B cell (primary cell): ENCODE measurements at regions not wholly inside any gene's neighbourhood (a gene's known extent, or its start where the extent isn't known, plus 50 kb on each side); places are given as distances from the start of the nearest gene placed in this dataset.

ENCODE experiments used
- ATAC-seq: fragments of 200-7000 bp; cut with Tn5 transposase; one replicate; pipeline ENCODE4 v1.10.0; 2021; ENCODE audit warnings: low read depth, mild to moderate bottlenecking, moderate number of reproducible peaks, moderate library complexity
- CTCF ChIA-PET: fragments of 350-600 bp; sonication (Branson Sonifier 250); formaldehyde crosslinking; loops from one replicate; lab custom pipeline; 2021; ENCODE audit warnings: antibody characterized with exemption, inconsistent platforms; lab: Charles Lee
- POLR2A ChIA-PET: fragments of 350-600 bp; sonication (Branson Sonifier 250); formaldehyde crosslinking; loops from one replicate; lab custom pipeline; 2021; ENCODE audit warnings: antibody characterized with exemption; lab: Charles Lee
- DNase-seq: peaks from one replicate; pipeline ENCODE4 v3.0.0; 2013
- H2AFZ ChIP-seq: 2 replicates; pipeline ENCODE4 v1.6.1; 2012; ENCODE audit warnings: mild to moderate bottlenecking, low read depth, low read length; ENCODE audit not compliant: insufficient read depth, poor library complexity, severe bottlenecking
- H3K27ac ChIP-seq, 2 donors: 1 replicate in 1 of 2; 2 replicates in 1 of 2; pipeline ENCODE4 v1.5.1; 2012 to 2013; ENCODE audit warnings: low read length in 2 of 2, mild to moderate bottlenecking in 2 of 2, moderate library complexity in 1 of 2
- H3K27me3 ChIP-seq, 4 experiments: fragments of 200-600 bp in 1 of 4; sonication (generic) in 1 of 4; replicated peaks in 1 of 4; 1 replicate in 2 of 4; 2 replicates in 2 of 4; pipeline versions ENCODE4 v1.6.1 to v1.7.0; 2013 to 2016; ENCODE audit warnings: low read length in 3 of 4, mild to moderate bottlenecking in 2 of 4, mixed read lengths in 1 of 4, moderate library complexity in 1 of 4; ENCODE audit not compliant: insufficient read depth in 4 of 4, control insufficient read depth in 3 of 4; ENCODE audit errors: control extremely low read depth in 1 of 4
- H3K36me3 ChIP-seq, 2 experiments: replicated peaks in 1 of 2; 1 replicate in 1 of 2; 2 replicates in 1 of 2; pipeline versions ENCODE4 v1.6.1 to v1.7.1; 2013; ENCODE audit warnings: low read length in 1 of 2; ENCODE audit not compliant: insufficient read depth in 2 of 2, control insufficient read depth in 1 of 2; ENCODE audit errors: control extremely low read depth in 1 of 2, extremely low read depth in 1 of 2
- H3K4me1 ChIP-seq, 2 donors: fragments of 200-600 bp in 1 of 2; sonication (generic) in 1 of 2; 1 replicate in 1 of 2; 2 replicates in 1 of 2; pipeline versions ENCODE4 v1.5.1 to v1.6.1; 2013 to 2017; ENCODE audit warnings: low read length in 2 of 2; ENCODE audit not compliant: control insufficient read depth in 2 of 2, insufficient read depth in 2 of 2
- H3K4me2 ChIP-seq: replicated peaks from 2 replicates; pipeline ENCODE3; 2012; ENCODE audit warnings: mild to moderate bottlenecking, low read depth, low read length; ENCODE audit not compliant: poor library complexity, severe bottlenecking
- H3K4me3 ChIP-seq, 5 experiments: fragments of 200-600 bp in 1 of 5; sonication (generic) in 1 of 5; 1 replicate in 3 of 5; 2 replicates in 2 of 5; pipeline versions ENCODE4 v1.5.1 to v1.7.0; 2011 to 2016; ENCODE audit warnings: low read length in 4 of 5, mild to moderate bottlenecking in 4 of 5, low read depth in 2 of 5, control low read depth in 1 of 5, moderate library complexity in 1 of 5; ENCODE audit not compliant: insufficient read depth in 1 of 5; ENCODE audit errors: control extremely low read depth in 1 of 5, extremely low read depth in 1 of 5
- H3K79me2 ChIP-seq: fragments of 200-600 bp; sonication (generic); one replicate; pipeline ENCODE4 v1.6.0; 2016; ENCODE audit warnings: low read length; ENCODE audit not compliant: control insufficient read depth, insufficient read depth
- H3K9ac ChIP-seq: fragments of 200-600 bp; sonication (generic); 2 replicates; pipeline ENCODE4 v1.6.1; 2017; ENCODE audit warnings: mild to moderate bottlenecking, low read length, moderate library complexity
- H3K9me3 ChIP-seq, 3 donors: one replicate each; pipeline versions ENCODE4 v1.6.1 to v1.7.1; 2013; ENCODE audit warnings: low read length in 2 of 3; ENCODE audit not compliant: control insufficient read depth in 2 of 3, insufficient read depth in 1 of 3; ENCODE audit errors: control extremely low read depth in 1 of 3
- H4K20me1 ChIP-seq: 2 replicates; pipeline ENCODE4 v1.6.0; 2012; ENCODE audit warnings: mild to moderate bottlenecking, low read length; ENCODE audit not compliant: insufficient read depth, control insufficient read depth, poor library complexity, severe bottlenecking
- H3K27ac Mint-ChIP-seq: one replicate; pipeline ENCODE4 v1.8.0; 2021; ENCODE audit warnings: mixed read lengths
- H3K27me3 Mint-ChIP-seq: one replicate; pipeline ENCODE4 v1.8.0; 2021; ENCODE audit warnings: mixed read lengths
- H3K4me1 Mint-ChIP-seq: one replicate; pipeline ENCODE4 v1.8.0; 2021; ENCODE audit warnings: mixed read lengths
- H3K4me3 Mint-ChIP-seq: one replicate; pipeline ENCODE4 v1.8.0; 2021; ENCODE audit warnings: mixed read lengths
- H3K9me3 Mint-ChIP-seq: one replicate; pipeline ENCODE4 v1.8.0; 2022; ENCODE audit warnings: mixed read lengths; ENCODE audit not compliant: insufficient read depth
- EZH2 ChIP-seq: IDR thresholded peaks from 2 replicates; pipeline ENCODE4 v1.6.1; 2012; ENCODE audit warnings: borderline replicate concordance, low read depth, mild to moderate bottlenecking, moderate library complexity, low read length; ENCODE audit not compliant: insufficient read depth, poor library complexity, severe bottlenecking
- WGBS: methylation state at CpG from one replicate; pipeline ENCODE4 v1.1.5; 2013; ENCODE audit warnings: missing lambda C conversion rate; ENCODE audit not compliant: insufficient coverage; 5-methylcytosine and 5-hydroxymethylcytosine counted together
- intact Hi-C: fragments of 100-400 bp; cut with micrococcal nuclease; formaldehyde crosslinking; loops from one replicate; pipeline ENCODE4 v1.10.0; 2022
- TF ChIP-seq, protein P1 (sequence below): fragments of 200-600 bp; IDR thresholded peaks from one replicate; pipeline ENCODE4 v1.8.0; 2022; ENCODE audit warnings: antibody characterized with exemption, mild to moderate bottlenecking

DNA sequence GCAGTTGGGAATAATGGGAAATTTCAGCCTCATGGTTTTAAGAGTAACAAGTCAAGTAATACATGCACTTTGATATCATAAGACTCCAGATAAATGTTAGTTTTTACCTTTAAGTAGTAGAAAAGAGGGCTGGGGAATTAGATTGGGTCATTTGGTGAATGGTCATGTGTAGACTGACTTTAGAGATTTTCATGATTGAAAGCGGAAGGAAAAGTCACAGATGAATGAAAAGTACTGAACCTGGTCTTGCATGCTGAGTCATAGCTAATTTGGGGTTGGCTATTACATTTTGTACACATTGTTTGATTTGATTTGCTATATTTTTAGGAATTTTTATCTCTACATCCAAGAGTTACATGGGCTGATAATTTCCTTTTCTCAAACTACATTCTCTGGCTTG is 539.4 kb upstream of the SPHKAP start:
- H3K27me3 Mint-ChIP-seq: no peaks in the 10 kb centered on the region
- WGBS: 100% methylated on average over 1 of the region's 1 CpG
- no peak for ATAC-seq
- H3K27ac Mint-ChIP-seq: no peak overlapping the region
- H3K4me3 Mint-ChIP-seq: no peak overlapping the region
- Histone ChIP-seq H3K36me3 (no peaks in the 10 kb centered on the region), H3K27me3 (no peaks in the 10 kb centered on the region), H3K27ac (no peak overlapping the region), H2AFZ (no peak overlapping the region), H3K4me3 (no peak overlapping the region), H3K9me3 (no peaks in the 10 kb centered on the region), H3K4me1 (no peaks in the 10 kb centered on the region), H3K79me2 (no peaks in the 10 kb centered on the region), H3K9ac (no peak overlapping the region), H3K4me2 (no peak overlapping the region), H4K20me1 (no peaks in the 10 kb centered on the region)
- ChIA-PET CTCF (no interaction called here), POLR2A (no interaction called here)
- no peak for TF ChIP-seq EZH2
- intact Hi-C loops: no loop called here
- no peak for DNase-seq
- H3K4me1 Mint-ChIP-seq: no peaks in the 10 kb centered on the region
- H3K9me3 Mint-ChIP-seq: no peaks in the 10 kb centered on the region

DNA sequence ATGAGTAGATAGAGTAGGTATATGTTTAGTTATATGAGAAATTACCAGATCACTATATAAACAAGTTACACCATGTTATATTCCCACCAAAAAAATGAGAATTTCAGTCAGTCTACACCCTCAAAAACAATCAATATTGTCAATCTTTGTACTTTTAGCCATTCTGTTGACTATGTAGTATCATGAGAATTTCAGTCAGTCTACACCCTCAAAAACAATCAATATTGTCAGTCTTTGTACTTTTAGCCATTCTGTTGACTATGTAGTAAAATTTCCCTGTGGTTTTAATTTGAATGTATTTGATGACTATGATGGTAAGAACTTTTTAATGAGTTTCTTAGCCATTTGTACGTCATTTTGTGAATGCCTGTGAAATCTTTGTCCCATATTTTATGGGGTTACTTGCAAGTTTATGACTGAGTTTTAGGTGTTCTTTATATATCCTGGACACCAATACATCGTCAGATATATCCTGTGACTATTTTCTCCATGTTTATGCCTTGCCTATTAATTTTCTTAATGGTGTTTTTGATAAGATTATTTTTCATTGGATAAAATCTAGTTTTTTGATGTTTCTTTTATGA is 528.4 kb upstream of the SPHKAP start:
- Mint-ChIP-seq H3K4me3 (no peak overlapping the region), H3K27me3 (no peaks in the 10 kb centered on the region), H3K4me1 (no peaks in the 10 kb centered on the region), H3K27ac (no peak overlapping the region), H3K9me3 (peaks cover 13% of the 10 kb centered on the region)
- CTCF ChIA-PET: no interaction called here
- no peak overlapping the region for H3K27ac ChIP-seq
- H2AFZ ChIP-seq: no peak overlapping the region
- H3K79me2 ChIP-seq: no peaks in the 10 kb centered on the region
- no peaks in the 10 kb centered on the region for H4K20me1 ChIP-seq
- H3K9me3 ChIP-seq: peaks cover 0 to 4% (median 0%) of the 10 kb centered on the region in 3 donors
- no peak for DNase-seq
- TF ChIP-seq, protein P1, sequence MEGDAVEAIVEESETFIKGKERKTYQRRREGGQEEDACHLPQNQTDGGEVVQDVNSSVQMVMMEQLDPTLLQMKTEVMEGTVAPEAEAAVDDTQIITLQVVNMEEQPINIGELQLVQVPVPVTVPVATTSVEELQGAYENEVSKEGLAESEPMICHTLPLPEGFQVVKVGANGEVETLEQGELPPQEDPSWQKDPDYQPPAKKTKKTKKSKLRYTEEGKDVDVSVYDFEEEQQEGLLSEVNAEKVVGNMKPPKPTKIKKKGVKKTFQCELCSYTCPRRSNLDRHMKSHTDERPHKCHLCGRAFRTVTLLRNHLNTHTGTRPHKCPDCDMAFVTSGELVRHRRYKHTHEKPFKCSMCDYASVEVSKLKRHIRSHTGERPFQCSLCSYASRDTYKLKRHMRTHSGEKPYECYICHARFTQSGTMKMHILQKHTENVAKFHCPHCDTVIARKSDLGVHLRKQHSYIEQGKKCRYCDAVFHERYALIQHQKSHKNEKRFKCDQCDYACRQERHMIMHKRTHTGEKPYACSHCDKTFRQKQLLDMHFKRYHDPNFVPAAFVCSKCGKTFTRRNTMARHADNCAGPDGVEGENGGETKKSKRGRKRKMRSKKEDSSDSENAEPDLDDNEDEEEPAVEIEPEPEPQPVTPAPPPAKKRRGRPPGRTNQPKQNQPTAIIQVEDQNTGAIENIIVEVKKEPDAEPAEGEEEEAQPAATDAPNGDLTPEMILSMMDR: no peak
- no peak for TF ChIP-seq EZH2
- intact Hi-C loops: no loop called here
- no peaks in the 10 kb centered on the region for H3K36me3 ChIP-seq
- H3K4me3 ChIP-seq: no peak overlapping the region
- no peak overlapping the region for H3K4me2 ChIP-seq
- H3K9ac ChIP-seq: no peak overlapping the region
- POLR2A ChIA-PET: no interaction called here
- no peaks in the 10 kb centered on the region for H3K4me1 ChIP-seq
- H3K27me3 ChIP-seq: no peaks in the 10 kb centered on the region
- no CpG with 5 or more reads among the region's 2 CpGs for WGBS
- ATAC-seq: no peak
